IPS-15b (cell line): ENCODE measurements at regions not wholly inside any gene's neighbourhood (a gene's known extent, or its start where the extent isn't known, plus 50 kb on each side); places are given as distances from the start of the nearest gene placed in this dataset.
"Not testable (repeated sequence)": the region's sequence is repeated elsewhere in the genome, so short reads cannot be mapped to it uniquely, and the experiment has no call there.

Experiments used
- H3K27me3 ChIP-seq: one replicate; pipeline ENCODE4 v1.6.1; 2013; ENCODE audit warnings: low read length; ENCODE audit not compliant: control insufficient read depth, insufficient read depth
- H3K36me3 ChIP-seq: one replicate; pipeline ENCODE4 v1.6.1; 2013; ENCODE audit warnings: low read length; ENCODE audit not compliant: control insufficient read depth, insufficient read depth
- H3K4me1 ChIP-seq: one replicate; pipeline ENCODE4 v1.6.1; 2013; ENCODE audit warnings: mild to moderate bottlenecking, low read length; ENCODE audit not compliant: control insufficient read depth, insufficient read depth
- H3K4me3 ChIP-seq: one replicate; pipeline ENCODE4 v1.5.1; 2013; ENCODE audit warnings: low read depth, low read length
- H3K9ac ChIP-seq: one replicate; pipeline ENCODE4 v1.6.1; 2013; ENCODE audit warnings: low read depth, mild to moderate bottlenecking, low read length
- H3K9me3 ChIP-seq: one replicate; pipeline ENCODE4 v1.6.1; 2013; ENCODE audit warnings: mild to moderate bottlenecking, low read length; ENCODE audit not compliant: control insufficient read depth, insufficient read depth

GRCh38 chr5:118397236-118397635 lies 591.1 kb downstream of the DTWD2 start:
- Histone ChIP-seq H3K36me3 (no peaks in the 10 kb centered on the region), H3K9me3 (no peaks in the 10 kb centered on the region), H3K27me3 (no peaks in the 10 kb centered on the region), H3K4me1 (no peaks in the 10 kb centered on the region), H3K9ac (no peak overlapping the region), H3K4me3 (no peak overlapping the region)

- H3K27me3 ChIP-seq: no peaks in the 10 kb centered on the region
- no peak overlapping the region for H3K4me3 ChIP-seq
- H3K9me3 ChIP-seq: no peaks in the 10 kb centered on the region
Observed at GRCh38 chr5:118392491-118392890, 595.9 kb downstream of the DTWD2 start.

GRCh38 chr5:118382931-118383330 lies 605.4 kb downstream of the DTWD2 start:
- H3K27me3 ChIP-seq, H3K36me3 ChIP-seq, H3K9ac ChIP-seq, H3K9me3 ChIP-seq, H3K4me3 ChIP-seq, H3K4me1 ChIP-seq: not testable (repeated sequence)

More at GRCh38 chr5:118392491-118392890, 595.9 kb downstream of the DTWD2 start:
- no peaks in the 10 kb centered on the region for H3K4me1 ChIP-seq
- H3K9ac ChIP-seq: no peak overlapping the region
- H3K36me3 ChIP-seq: no peaks in the 10 kb centered on the region

- Histone ChIP-seq H3K9me3 (peaks cover 7% of the 10 kb centered on the region), H3K4me1 (no peaks in the 10 kb centered on the region), H3K36me3 (no peaks in the 10 kb centered on the region), H3K9ac (no peak overlapping the region), H3K27me3 (no peaks in the 10 kb centered on the region), H3K4me3 (no peak overlapping the region)
Observed at GRCh38 chr5:118379470-118379869, 608.9 kb downstream of the DTWD2 start.

GRCh38 chr5:118378959-118379358 lies 609.4 kb downstream of the DTWD2 start:
- Histone ChIP-seq H3K27me3 (no peaks in the 10 kb centered on the region), H3K9me3 (peaks cover 7% of the 10 kb centered on the region), H3K36me3 (no peaks in the 10 kb centered on the region), H3K4me1 (no peaks in the 10 kb centered on the region), H3K4me3 (no peak overlapping the region), H3K9ac (no peak overlapping the region)

GRCh38 chr5:118377420-118377819 lies 610.9 kb downstream of the DTWD2 start:
- no peak overlapping the region for H3K4me3 ChIP-seq
- H3K4me1 ChIP-seq: no peaks in the 10 kb centered on the region
- no peaks in the 10 kb centered on the region for H3K36me3 ChIP-seq
- no peaks in the 10 kb centered on the region for H3K27me3 ChIP-seq
- peaks cover under 1% of the 10 kb centered on the region for H3K9me3 ChIP-seq
- no peak overlapping the region for H3K9ac ChIP-seq

GRCh38 chr5:118371973-118372831 lies 616.1 kb downstream of the DTWD2 start:
- Histone ChIP-seq H3K9ac (no peak overlapping the region), H3K4me1 (no peaks in the 10 kb centered on the region), H3K9me3 (no peaks in the 10 kb centered on the region), H3K36me3 (no peaks in the 10 kb centered on the region), H3K4me3 (no peak overlapping the region), H3K27me3 (no peaks in the 10 kb centered on the region)

GRCh38 chr5:118366429-118366828 lies 621.9 kb downstream of the DTWD2 start:
- Histone ChIP-seq H3K9me3 (no peaks in the 10 kb centered on the region), H3K4me1 (no peaks in the 10 kb centered on the region), H3K4me3 (no peak overlapping the region), H3K36me3 (no peaks in the 10 kb centered on the region), H3K27me3 (no peaks in the 10 kb centered on the region), H3K9ac (no peak overlapping the region)

- Histone ChIP-seq H3K9ac (no peak overlapping the region), H3K4me3 (no peak overlapping the region), H3K27me3 (no peaks in the 10 kb centered on the region), H3K36me3 (no peaks in the 10 kb centered on the region), H3K4me1 (no peaks in the 10 kb centered on the region), H3K9me3 (no peaks in the 10 kb centered on the region)
Observed at GRCh38 chr5:118365718-118366117, 622.6 kb downstream of the DTWD2 start.

- H3K4me1 ChIP-seq: no peaks in the 10 kb centered on the region
- no peaks in the 10 kb centered on the region for H3K36me3 ChIP-seq
- no peak overlapping the region for H3K4me3 ChIP-seq
- no peaks in the 10 kb centered on the region for H3K9me3 ChIP-seq
- H3K9ac ChIP-seq: no peak overlapping the region
- H3K27me3 ChIP-seq: no peaks in the 10 kb centered on the region
Observed at GRCh38 chr5:118354797-118355196, 633.5 kb downstream of the DTWD2 start.

GRCh38 chr5:118353970-118354369 lies 634.4 kb downstream of the DTWD2 start:
- H3K9ac ChIP-seq: no peak overlapping the region
- no peaks in the 10 kb centered on the region for H3K9me3 ChIP-seq
- H3K27me3 ChIP-seq: no peaks in the 10 kb centered on the region
- no peaks in the 10 kb centered on the region for H3K36me3 ChIP-seq
- no peaks in the 10 kb centered on the region for H3K4me1 ChIP-seq
- H3K4me3 ChIP-seq: no peak overlapping the region

- Histone ChIP-seq H3K4me3 (no peak overlapping the region), H3K27me3 (no peaks in the 10 kb centered on the region), H3K9ac (no peak overlapping the region)
Observed at GRCh38 chr5:118336468-118336867, 651.9 kb downstream of the DTWD2 start.

More at GRCh38 chr5:118336468-118336867, 651.9 kb downstream of the DTWD2 start:
- Histone ChIP-seq H3K36me3 (no peaks in the 10 kb centered on the region), H3K9me3 (no peaks in the 10 kb centered on the region), H3K4me1 (no peaks in the 10 kb centered on the region)
